Epithelial cell of esophagus (primary cell): ENCODE measurements at regions not wholly inside any gene's neighbourhood (a gene's known extent, or its start where the extent isn't known, plus 50 kb on each side); places are given as distances from the start of the nearest gene placed in this dataset.
A peak's percentile ranks its signal among the peaks of the same experiment; 100 is the strongest.

Experiments
- DNase-seq: peaks from one replicate; pipeline ENCODE4 v3.0.0; 2010; ENCODE audit warnings: low read depth
- H3K4me3 ChIP-seq: 2 replicates; pipeline ENCODE4 v1.5.1; 2011; ENCODE audit warnings: mild to moderate bottlenecking, low read length, control low read depth
- CTCF ChIP-seq: IDR thresholded peaks from 2 replicates; pipeline ENCODE4 v1.5.1; 2011; ENCODE audit warnings: low read depth, mild to moderate bottlenecking, low read length, control low read depth, inconsistent platforms; ENCODE audit not compliant: insufficient read depth; ENCODE audit errors: missing control alignments

GRCh38 chr10:59508296-59508695 is 145.9 kb upstream of the FAM13C start:
- H3K4me3 ChIP-seq = no peak overlapping the region
- DNase-seq = peak; percentile 85
- TF ChIP-seq CTCF = no peak

- TF ChIP-seq CTCF = no peak
- H3K4me3 ChIP-seq = no peak overlapping the region
- DNase-seq = no peak
Measured at GRCh38 chr10:59505926-59506325, 143.6 kb upstream of the FAM13C start.

- no peak overlapping the region for H3K4me3 ChIP-seq
- no peak for TF ChIP-seq CTCF
- no peak for DNase-seq
Measured at GRCh38 chr10:59499460-59499859, 137.1 kb upstream of the FAM13C start.

- no peak overlapping the region for H3K4me3 ChIP-seq
- TF ChIP-seq CTCF = no peak
- DNase-seq = no peak
Measured at GRCh38 chr10:59493017-59493416, 130.7 kb upstream of the FAM13C start.

GRCh38 chr10:59479426-59479825 is 117.1 kb upstream of the FAM13C start:
- DNase-seq = no peak
- no peak for TF ChIP-seq CTCF
- H3K4me3 ChIP-seq = no peak overlapping the region

GRCh38 chr10:59470570-59470969 is 108.2 kb upstream of the FAM13C start:
- no peak for DNase-seq
- no peak overlapping the region for H3K4me3 ChIP-seq
- TF ChIP-seq CTCF = no peak

GRCh38 chr10:59465088-59465487 is 102.7 kb upstream of the FAM13C start:
- H3K4me3 ChIP-seq = no peak overlapping the region
- DNase-seq = peak; percentile 51
- TF ChIP-seq CTCF = peak; percentile 59
